ENCODE measurements at regions not wholly inside any gene's neighbourhood (a gene's known extent, or its start where the extent isn't known, plus 50 kb on each side); places are given as distances from the start of the nearest gene placed in this dataset.

DNA sequence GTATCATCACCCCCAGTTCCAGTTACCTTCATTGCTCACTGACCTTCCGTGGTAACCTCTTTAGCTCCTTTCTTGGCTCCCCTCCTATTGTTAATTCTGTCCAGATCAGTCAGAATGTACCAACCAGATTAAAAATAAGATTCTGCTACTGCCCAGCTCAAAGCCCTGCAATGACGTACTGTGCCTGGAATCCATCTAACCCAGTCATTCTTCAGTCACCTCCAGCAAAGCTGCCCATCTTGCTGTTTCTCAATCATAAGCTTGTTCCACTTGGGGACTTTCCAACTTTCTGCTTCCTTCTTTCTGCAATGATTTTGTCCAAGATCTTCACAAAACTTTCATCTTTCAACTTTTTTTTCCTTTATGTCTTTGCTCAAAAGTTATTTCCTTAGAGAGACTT is 512.0 kb upstream of the ZNF385D start:
- no peaks in the 10 kb centered on the region for H3K27me3 Mint-ChIP-seq (ENCODE audit: low read depth in 2 of 2)
- intact Hi-C loops (cut with micrococcal nuclease) = no loop called here
- Histone ChIP-seq H3K27me3 (ENCODE audit: control insufficient read depth, insufficient read depth, low read length) (no peaks in the 10 kb centered on the region), H3K4me1 (ENCODE audit: control insufficient read depth, insufficient read depth, low read length) (no peaks in the 10 kb centered on the region), H3K36me3 (ENCODE audit: control insufficient read depth, insufficient read depth, low read length) (no peaks in the 10 kb centered on the region), H3K9me3 (ENCODE audit: control insufficient read depth, insufficient read depth, low read length) (no peaks in the 10 kb centered on the region), H3K27ac (ENCODE audit: low read length) (no peak overlapping the region), H3K4me3 (ENCODE audit: low read length) (no peak overlapping the region)
- H3K4me1 Mint-ChIP-seq = no peaks in the 10 kb centered on the region
- no peaks in the 10 kb centered on the region for H3K36me3 Mint-ChIP-seq
- peaks cover 10 to 11% of the 10 kb centered on the region in 2 donors for H3K9me3 Mint-ChIP-seq
- no peak overlapping the region for H3K27ac Mint-ChIP-seq
- ATAC-seq = no peak
- no peak overlapping the region for H3K4me3 Mint-ChIP-seq
- 87% methylated on average over 2 of the region's 2 CpGs for WGBS (ENCODE audit: insufficient coverage)
- TF ChIP-seq, protein P1, sequence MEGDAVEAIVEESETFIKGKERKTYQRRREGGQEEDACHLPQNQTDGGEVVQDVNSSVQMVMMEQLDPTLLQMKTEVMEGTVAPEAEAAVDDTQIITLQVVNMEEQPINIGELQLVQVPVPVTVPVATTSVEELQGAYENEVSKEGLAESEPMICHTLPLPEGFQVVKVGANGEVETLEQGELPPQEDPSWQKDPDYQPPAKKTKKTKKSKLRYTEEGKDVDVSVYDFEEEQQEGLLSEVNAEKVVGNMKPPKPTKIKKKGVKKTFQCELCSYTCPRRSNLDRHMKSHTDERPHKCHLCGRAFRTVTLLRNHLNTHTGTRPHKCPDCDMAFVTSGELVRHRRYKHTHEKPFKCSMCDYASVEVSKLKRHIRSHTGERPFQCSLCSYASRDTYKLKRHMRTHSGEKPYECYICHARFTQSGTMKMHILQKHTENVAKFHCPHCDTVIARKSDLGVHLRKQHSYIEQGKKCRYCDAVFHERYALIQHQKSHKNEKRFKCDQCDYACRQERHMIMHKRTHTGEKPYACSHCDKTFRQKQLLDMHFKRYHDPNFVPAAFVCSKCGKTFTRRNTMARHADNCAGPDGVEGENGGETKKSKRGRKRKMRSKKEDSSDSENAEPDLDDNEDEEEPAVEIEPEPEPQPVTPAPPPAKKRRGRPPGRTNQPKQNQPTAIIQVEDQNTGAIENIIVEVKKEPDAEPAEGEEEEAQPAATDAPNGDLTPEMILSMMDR (IDR thresholded peaks at IDR 0.05) = no peak
- no peak for DNase-seq

GRCh38 chr3:22265403-22265802 is 514.4 kb upstream of the ZNF385D start:
- no peak for ATAC-seq
- Histone ChIP-seq H3K36me3 (ENCODE audit: control insufficient read depth, insufficient read depth, low read length) (no peaks in the 10 kb centered on the region), H3K27me3 (ENCODE audit: control insufficient read depth, insufficient read depth, low read length) (no peaks in the 10 kb centered on the region), H3K9me3 (ENCODE audit: control insufficient read depth, insufficient read depth, low read length) (no peaks in the 10 kb centered on the region), H3K4me1 (ENCODE audit: control insufficient read depth, insufficient read depth, low read length) (no peaks in the 10 kb centered on the region), H3K27ac (ENCODE audit: low read length) (no peak overlapping the region), H3K4me3 (ENCODE audit: low read length) (no peak overlapping the region)
- no peaks in the 10 kb centered on the region for H3K36me3 Mint-ChIP-seq
- no peaks in the 10 kb centered on the region for H3K4me1 Mint-ChIP-seq
- H3K9me3 Mint-ChIP-seq = peaks cover 10 to 14% of the 10 kb centered on the region in 2 donors
- H3K4me3 Mint-ChIP-seq = no peak overlapping the region
- whole genome bisulfite sequencing (ENCODE audit: insufficient coverage) = 96% methylated on average over 4 of the region's 5 CpGs
- no peaks in the 10 kb centered on the region for H3K27me3 Mint-ChIP-seq (ENCODE audit: low read depth in 2 of 2)
- no peak overlapping the region for H3K27ac Mint-ChIP-seq
- no peak for DNase-seq
- intact Hi-C loops (cut with micrococcal nuclease) = no loop called here
- TF ChIP-seq, protein P1 (IDR thresholded peaks at IDR 0.05) = no peak

- H3K9me3 Mint-ChIP-seq = peaks cover 9 to 17% of the 10 kb centered on the region in 2 donors
- no peak overlapping the region for H3K4me3 ChIP-seq (ENCODE audit: low read length)
- no peak overlapping the region for H3K4me3 Mint-ChIP-seq
- H3K27me3 Mint-ChIP-seq (ENCODE audit: low read depth in 2 of 2) = no peaks in the 10 kb centered on the region
- H3K27ac ChIP-seq (ENCODE audit: low read length) = no peak overlapping the region
- H3K9me3 ChIP-seq (ENCODE audit: control insufficient read depth, insufficient read depth, low read length) = no peaks in the 10 kb centered on the region
- no peak overlapping the region for H3K27ac Mint-ChIP-seq
- intact Hi-C loops (cut with micrococcal nuclease) = no loop called here
- TF ChIP-seq, protein P1 (IDR thresholded peaks at IDR 0.05) = no peak
- no peaks in the 10 kb centered on the region for H3K36me3 Mint-ChIP-seq
- no peak for ATAC-seq
- no peaks in the 10 kb centered on the region for H3K27me3 ChIP-seq (ENCODE audit: control insufficient read depth, insufficient read depth, low read length)
- H3K4me1 ChIP-seq (ENCODE audit: control insufficient read depth, insufficient read depth, low read length) = no peaks in the 10 kb centered on the region
- WGBS (ENCODE audit: insufficient coverage) = 82% methylated on average over 2 of the region's 2 CpGs
- no peaks in the 10 kb centered on the region for H3K4me1 Mint-ChIP-seq
- no peaks in the 10 kb centered on the region for H3K36me3 ChIP-seq (ENCODE audit: control insufficient read depth, insufficient read depth, low read length)
- DNase-seq = no peak
Observed at GRCh38 chr3:22269831-22270230, 518.8 kb upstream of the ZNF385D start.

- Mint-ChIP-seq H3K27me3 (ENCODE audit: low read depth in 2 of 2) (no peaks in the 10 kb centered on the region), H3K4me1 (no peaks in the 10 kb centered on the region), H3K27ac (no peak overlapping the region), H3K36me3 (no peaks in the 10 kb centered on the region), H3K4me3 (no peak overlapping the region), H3K9me3 (peaks cover 14 to 33% of the 10 kb centered on the region in 2 donors)
- no peak overlapping the region for H3K27ac ChIP-seq (ENCODE audit: low read length)
- H3K36me3 ChIP-seq (ENCODE audit: control insufficient read depth, insufficient read depth, low read length) = no peaks in the 10 kb centered on the region
- ATAC-seq = no peak
- WGBS (ENCODE audit: insufficient coverage) = 86% methylated on average over 1 of the region's 2 CpGs
- H3K4me3 ChIP-seq (ENCODE audit: low read length) = no peak overlapping the region
- H3K9me3 ChIP-seq (ENCODE audit: control insufficient read depth, insufficient read depth, low read length) = no peaks in the 10 kb centered on the region
- no peak for DNase-seq
- TF ChIP-seq, protein P1 (IDR thresholded peaks at IDR 0.05) = no peak
- H3K4me1 ChIP-seq (ENCODE audit: control insufficient read depth, insufficient read depth, low read length) = no peaks in the 10 kb centered on the region
- no peaks in the 10 kb centered on the region for H3K27me3 ChIP-seq (ENCODE audit: control insufficient read depth, insufficient read depth, low read length)
- intact Hi-C loops (cut with micrococcal nuclease) = no loop called here
Observed at GRCh38 chr3:22276351-22276750, 525.3 kb upstream of the ZNF385D start.
